GM12892 (cell line): ENCODE measurements at regions not wholly inside any gene's neighbourhood (a gene's known extent, or its start where the extent isn't known, plus 50 kb on each side); places are given as distances from the start of the nearest gene placed in this dataset.

Experiments
- POLR2A ChIP-seq: IDR thresholded peaks from 2 replicates; pipeline ENCODE4 v1.6.1; 2011; ENCODE audit warnings: low read depth, low read length, control low read depth
- POLR2AphosphoS5 ChIP-seq: IDR thresholded peaks from 2 replicates; pipeline ENCODE4 v1.6.1; 2011; ENCODE audit warnings: low read depth, low read length, control low read depth
- TAF1 ChIP-seq: IDR thresholded peaks from 2 replicates; pipeline ENCODE4 v1.6.1; 2011; ENCODE audit warnings: low read depth, mild to moderate bottlenecking, control low read depth, low read length, borderline replicate concordance

GRCh38 chr10:117432866-117433265, 57.6 kb upstream of the PDZD8 start:
- TF ChIP-seq POLR2AphosphoS5 (no peak), TAF1 (no peak), POLR2A (no peak)
